ENCODE measurements at regions not wholly inside any gene's neighbourhood (a gene's known extent, or its start where the extent isn't known, plus 50 kb on each side); places are given as distances from the start of the nearest gene placed in this dataset.

DNA sequence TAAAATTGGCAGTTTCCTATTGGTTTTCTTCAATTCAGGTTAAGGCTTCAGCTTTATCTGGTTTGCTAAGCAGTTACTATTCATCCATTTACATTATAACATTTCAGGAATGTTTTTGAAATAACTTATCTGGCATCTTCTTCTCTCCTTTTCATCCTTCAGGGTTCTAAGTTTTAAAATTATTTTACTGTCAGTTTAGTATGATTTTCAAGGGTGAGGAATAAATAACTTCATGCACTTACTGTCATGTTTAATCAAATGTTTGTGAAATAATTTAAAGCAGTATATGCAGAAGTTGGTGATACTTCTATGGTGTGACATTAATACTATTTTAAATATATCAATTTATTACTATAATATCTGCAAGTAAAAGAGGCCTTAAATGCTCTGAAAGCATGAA is 338.1 kb upstream of the MMS22L start:
- no peak for DNase-seq

DNA sequence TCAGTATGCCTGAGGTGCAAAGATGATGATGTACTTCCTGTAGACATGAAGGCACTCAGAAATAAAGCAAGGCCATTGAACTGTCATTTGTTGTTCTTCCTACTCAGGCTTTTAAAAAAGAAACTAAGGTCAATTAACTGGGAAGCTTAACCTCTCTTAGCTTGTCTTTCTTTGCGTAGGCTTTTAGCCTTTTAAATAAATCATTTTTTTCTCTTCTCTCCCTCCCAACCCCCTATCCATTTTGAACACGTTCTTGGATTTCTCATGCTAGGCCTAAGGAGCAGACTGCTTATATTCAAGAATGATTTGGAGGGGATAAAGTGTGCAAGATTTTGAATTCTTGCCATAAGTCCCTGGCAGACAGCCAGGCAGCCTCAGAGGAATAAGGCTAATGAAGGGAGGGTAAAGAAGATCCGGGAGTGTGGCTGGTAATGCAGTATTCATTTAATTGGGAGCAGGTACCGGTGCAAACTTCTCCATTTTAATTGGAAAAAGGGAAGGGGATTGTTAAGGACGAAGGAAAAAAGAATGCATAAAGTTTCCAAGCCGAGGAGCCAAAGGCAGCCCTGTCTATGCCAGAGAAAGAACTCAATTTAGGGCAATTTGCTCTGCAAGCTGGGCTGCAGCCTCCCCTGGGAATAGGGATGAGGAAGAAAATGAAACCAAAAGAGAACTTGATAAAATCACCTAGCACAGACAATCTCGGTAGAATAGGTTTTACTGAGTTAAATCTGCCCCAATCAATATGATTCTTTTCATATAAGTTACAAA is 343.8 kb upstream of the MMS22L start:
- no peak for DNase-seq

DNA sequence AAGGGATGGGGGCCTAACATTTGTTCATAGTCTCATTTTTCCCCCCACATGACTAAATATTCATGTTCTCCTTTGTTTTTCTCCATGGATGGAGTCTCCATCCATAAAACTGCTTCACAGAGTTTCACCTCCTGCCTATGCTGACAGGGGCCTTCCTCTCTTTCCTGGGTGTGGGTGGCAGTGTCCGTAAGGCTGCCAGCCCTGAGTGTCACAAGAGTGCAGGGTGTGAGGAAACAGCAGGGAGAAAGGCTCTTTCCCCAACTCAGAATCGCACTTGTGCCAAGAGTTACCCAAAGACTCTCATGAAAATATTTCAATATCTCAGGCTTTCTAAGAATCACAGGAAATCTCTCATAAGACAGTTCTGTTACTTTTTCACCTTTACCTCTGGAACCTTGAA is 346.2 kb upstream of the MMS22L start:
- no peak for DNase-seq

DNA sequence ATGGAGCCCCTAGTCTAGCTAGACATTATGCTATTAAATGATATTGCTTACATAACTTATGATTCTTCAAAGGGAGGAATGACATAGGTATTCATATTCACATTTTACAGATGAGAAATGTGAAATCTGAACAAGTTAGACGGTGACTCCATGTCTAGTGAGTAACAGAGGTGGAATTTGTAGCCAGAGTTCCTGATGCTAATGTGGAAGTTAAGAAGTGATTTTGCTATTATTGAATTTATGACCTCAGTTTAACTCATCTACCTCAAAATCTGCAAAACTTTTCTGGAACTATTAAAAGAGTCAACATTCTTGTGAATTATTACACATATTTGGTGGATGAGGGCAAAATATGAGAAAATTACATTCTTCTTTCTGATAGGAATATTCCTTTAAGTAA is 347.6 kb upstream of the MMS22L start:
- DNase-seq = no peak

DNA sequence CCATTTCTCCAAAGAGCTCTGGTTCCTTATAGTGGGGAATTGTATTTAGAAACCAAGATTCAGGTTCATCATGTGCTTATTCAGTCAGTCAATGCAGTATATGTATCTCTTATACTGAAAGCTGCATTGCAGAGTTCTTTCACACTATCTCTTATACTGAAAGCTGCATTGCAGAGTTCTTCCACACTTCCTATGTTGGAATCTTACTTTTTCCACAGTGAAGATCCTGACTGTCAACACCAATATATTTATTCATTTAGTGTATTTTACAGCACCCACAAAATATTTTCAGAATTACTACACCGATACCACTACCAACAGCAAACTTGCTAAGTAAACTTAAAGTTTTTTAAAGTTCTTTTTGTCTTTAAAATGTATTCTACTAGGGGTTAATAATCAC is 349.3 kb upstream of the MMS22L start:
- DNase-seq = no peak

- no peak for DNase-seq
Measured at GRCh38 chr6:97639702-97640101, 356.7 kb upstream of the MMS22L start.

GRCh38 chr6:97644353-97644752 is 361.3 kb upstream of the MMS22L start:
- DNase-seq = no peak

DNA sequence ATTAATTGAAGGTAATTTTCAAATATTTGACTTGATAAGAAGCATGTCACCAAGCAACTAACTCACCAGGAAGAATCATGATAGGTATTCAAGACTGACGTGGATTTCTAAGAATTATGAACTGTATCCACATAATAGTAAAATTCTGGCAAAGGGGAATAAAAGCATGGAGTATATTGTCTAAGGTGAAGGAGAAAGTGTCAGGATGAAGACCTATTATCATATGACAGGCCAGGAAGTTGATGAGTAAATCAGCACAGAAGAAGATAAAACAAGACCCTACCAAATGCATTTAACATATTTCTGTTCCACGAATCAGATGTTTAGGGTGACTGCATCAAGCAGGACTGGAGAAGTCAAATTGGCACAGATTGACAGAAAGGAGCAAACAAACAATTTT is 362.7 kb upstream of the MMS22L start:
- DNase-seq = no peak

DNA sequence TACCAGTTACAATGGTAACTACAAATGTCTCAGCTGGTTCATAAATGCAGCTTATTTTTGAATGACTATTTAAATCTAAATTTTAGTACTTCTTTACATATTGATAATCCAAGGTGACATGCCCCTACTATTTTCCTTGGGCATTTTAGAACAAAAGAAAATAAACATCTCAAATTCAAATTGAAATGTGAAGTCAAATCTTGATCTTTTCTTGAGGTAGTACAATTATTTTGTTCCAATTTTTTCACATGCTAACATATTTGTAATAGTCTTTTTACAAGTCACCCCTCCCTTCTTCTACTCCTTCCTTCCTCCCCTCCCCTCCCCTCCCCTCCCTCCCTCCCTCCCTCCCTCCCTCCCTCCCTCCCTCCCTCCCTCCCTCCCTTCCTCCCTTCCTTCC is 370.1 kb upstream of the MMS22L start:
- no peak for DNase-seq

GRCh38 chr6:97653517-97653916 is 370.5 kb upstream of the MMS22L start:
- no peak for DNase-seq

- no peak for DNase-seq
Measured at GRCh38 chr6:97654674-97655073, 371.7 kb upstream of the MMS22L start.

GRCh38 chr6:97656236-97656635 is 373.2 kb upstream of the MMS22L start:
- no peak for DNase-seq

GRCh38 chr6:97656706-97657350 is 373.8 kb upstream of the MMS22L start:
- DNase-seq = no peak

GRCh38 chr6:97658090-97658489 is 375.1 kb upstream of the MMS22L start:
- DNase-seq = no peak

- DNase-seq = no peak
Measured at GRCh38 chr6:97663252-97663651, 380.2 kb upstream of the MMS22L start.

GRCh38 chr6:97665446-97665845 is 382.4 kb upstream of the MMS22L start:
- no peak for DNase-seq

DNA sequence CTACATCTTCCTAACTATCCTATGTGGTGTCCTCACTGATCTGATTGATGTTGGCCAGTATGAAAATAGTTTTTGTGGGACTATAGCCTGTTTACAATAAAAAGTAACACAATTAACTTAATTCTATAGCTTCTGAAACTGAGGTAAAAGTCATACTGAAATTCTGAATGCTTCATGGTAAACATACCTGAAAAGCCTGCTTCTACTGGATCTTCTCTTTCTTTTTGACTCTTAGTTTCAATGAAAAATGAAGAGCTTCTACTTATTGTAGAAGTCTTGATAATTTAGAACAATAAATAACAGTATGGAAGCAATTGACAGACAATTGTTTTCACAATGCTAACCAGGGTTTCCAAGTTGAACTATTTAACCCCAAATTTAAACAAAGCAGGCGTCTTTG is 383.9 kb upstream of the MMS22L start:
- no peak for DNase-seq

DNA sequence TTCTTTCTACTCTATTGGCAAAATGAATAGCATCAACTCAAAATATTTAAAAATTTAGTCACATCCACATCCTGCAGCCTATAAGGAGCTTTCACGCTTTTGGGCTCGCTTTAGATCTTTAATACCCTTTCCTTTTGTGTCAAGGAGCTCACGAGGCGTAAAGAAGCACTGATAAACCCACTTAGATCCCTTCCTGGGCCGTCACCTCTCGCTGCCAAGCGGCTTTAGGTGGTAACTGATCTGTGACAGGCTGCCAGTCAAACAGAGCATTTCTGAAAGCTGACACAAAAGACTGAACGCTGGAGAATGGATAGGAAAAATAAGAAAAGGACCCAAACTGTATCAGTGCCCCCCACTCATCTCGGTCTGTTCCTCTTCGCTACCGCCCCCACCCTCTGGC is 385.7 kb upstream of the MMS22L start:
- no peak for DNase-seq

GRCh38 chr6:97669191-97670031 is 386.4 kb upstream of the MMS22L start:
- no peak for DNase-seq

DNA sequence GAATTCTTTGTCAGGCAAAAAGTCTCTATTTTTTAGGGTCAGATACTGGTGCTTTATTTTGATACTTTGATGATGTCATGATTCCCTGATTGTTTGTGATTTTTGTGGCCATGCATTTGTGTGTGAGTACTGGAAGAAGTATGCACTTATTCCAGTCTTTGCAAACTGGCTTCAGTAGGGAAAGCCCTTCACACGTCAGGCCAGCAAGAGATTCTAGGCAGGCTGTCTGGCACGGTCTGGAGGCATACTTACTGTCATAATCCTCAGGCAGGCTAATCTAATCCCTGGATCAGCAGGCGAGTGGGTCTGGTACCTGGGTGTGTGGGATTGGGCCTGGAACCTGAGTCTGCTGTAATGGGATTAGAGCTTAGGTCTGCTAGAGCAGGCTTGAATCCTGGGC is 391.8 kb upstream of the MMS22L start:
- no peak for DNase-seq

- DNase-seq = no peak
Measured at GRCh38 chr6:97677626-97678025, 394.6 kb upstream of the MMS22L start.

GRCh38 chr6:97687916-97688315 is 404.9 kb upstream of the MMS22L start:
- no peak for DNase-seq

- DNase-seq = no peak
Measured at GRCh38 chr6:97689078-97689754, 406.2 kb upstream of the MMS22L start.

Measured in NCI-H1417 treated with DMSO at 0.1 percent for 48 hours (cell line).